ENCODE measurements at regions not wholly inside any gene's neighbourhood (a gene's known extent, or its start where the extent isn't known, plus 50 kb on each side); places are given as distances from the start of the nearest gene placed in this dataset.
"Not testable (repeated sequence)": the region's sequence is repeated elsewhere in the genome, so short reads cannot be mapped to it uniquely, and the experiment has no call there.

DNA sequence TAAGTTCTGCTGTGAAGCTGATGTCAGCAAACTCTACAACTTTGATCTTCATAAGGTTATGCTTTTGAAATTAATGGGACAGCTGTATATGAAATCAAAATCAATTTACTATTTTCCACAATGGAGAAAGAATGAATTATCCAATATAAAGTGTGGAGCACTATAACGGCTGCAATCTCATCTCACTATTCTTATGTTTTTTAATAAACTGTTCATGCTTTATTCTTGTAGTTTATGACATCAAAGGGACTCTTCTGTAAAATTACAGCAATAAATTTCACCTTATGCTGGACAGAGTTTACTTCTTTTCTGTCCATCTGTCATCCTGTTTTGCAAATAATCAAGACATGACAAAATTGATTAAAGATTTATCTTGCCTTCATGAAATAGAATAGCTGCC, 192.5 kb downstream of the TECRL start:
- no peak for DNase-seq (ENCODE audit: low read depth in 1 of 2, low spot score in 1 of 2)

DNA sequence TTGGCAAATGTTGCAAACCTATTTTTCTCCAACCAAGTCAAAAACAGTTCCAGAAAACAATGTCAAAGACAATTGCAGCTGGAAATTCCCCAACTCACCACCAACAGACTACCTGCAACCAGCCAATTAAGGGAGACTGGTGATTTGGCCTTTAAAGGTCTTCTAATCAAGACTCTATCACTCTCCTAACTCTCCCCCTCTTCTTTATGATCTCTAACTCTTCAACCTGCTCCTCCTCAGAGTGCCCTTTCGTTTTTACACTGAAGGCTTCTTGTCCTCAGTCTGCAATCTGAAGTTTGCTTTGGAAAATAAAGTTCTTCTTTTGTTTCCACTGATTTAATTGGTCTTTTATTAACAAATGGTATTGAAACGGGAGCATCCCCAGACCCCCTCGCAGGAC, 203.9 kb downstream of the TECRL start:
- DNase-seq (ENCODE audit: low read depth in 1 of 2, low spot score in 1 of 2): no peak

DNA sequence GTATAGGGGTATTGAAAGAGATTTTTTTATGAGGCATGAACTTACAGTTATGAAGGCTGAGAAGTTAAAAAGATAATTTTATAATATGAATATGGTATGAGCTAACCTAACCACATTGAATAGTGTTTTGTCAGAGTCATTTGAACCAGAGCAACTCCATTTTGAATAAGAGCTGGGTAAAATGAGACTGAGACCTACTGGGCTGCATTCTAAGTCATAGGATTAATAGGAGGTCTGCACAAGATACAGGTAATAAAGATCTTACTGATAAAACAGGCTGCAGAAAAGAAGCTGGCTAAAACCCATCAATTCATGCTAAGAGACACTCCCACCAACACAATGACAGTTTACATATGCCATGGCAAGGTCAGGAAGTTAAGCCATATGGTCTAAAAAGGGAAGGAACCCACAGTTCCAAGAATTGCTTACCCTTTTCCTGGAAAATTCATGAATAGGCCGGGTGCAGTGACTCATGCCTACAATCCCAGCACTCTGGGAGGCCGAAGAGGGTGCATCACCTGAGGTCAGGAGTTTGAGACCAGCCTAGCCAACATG, 209.2 kb downstream of the TECRL start:
- DNase-seq (ENCODE audit: low read depth in 1 of 2, low spot score in 1 of 2): no peak

- DNase-seq (ENCODE audit: low read depth in 1 of 2, low spot score in 1 of 2): no peak
These were observed 213.7 kb downstream of the TECRL start for GRCh38 chr4:64195582-64195981.

- no peak for DNase-seq (ENCODE audit: low read depth in 1 of 2, low spot score in 1 of 2)
These were observed 216.4 kb downstream of the TECRL start for GRCh38 chr4:64192731-64193412.

- no peak for DNase-seq (ENCODE audit: low read depth in 1 of 2, low spot score in 1 of 2)
These were observed 234.9 kb downstream of the TECRL start for GRCh38 chr4:64174247-64174882.

DNA sequence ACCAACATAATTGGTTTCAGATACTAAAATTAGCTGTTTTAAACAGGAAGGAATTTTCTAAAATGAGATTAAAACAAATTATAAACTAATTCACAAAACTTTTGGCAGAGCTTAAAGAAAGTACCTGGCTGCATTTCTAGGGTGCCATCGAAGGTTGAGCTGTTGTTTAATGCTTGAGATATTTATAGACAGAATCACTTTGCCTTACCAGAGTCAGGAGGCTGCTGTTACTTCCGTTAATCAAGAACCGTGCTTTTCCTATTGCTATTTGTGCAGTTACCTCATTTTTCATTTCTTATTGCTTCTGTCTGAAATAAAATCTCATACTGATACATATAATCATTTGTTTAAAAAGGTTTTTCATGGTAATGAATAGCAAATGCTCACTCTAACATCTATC, 242.9 kb downstream of the TECRL start:
- no peak for DNase-seq (ENCODE audit: low read depth in 1 of 2, low spot score in 1 of 2)

DNA sequence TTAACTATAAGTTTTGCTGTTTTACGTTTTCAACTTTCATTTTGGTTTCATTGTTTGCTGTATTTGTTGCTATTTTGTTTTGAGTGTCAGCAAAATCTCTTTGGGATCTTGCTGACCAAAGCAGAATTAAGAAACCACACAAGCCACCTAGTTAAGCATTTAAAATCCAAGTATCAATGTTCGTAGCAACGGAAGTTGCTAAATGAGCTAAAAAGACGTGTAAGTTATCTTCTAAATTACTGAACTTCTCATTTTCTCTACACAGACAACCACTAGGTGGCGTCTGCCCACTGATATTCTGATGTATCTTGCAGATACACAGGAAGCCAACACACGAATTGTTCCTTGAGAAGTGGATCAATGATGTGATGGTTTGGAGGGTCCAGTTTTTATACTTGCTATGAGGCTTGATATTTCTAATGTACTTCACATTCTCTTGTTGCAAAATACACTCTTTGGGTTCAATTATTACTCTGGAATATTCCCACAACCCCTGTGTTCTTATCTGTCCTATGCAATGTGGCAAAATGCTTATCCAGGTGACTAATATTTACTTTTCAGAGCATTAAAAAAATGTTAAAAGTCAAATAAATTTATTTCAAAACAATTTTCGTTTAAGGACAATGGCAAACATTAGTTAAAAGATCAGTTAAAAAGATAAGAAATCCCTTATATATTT, 250.5 kb downstream of the TECRL start:
- peak in 1 of 2 donors; percentile 27 for DNase-seq (ENCODE audit: low read depth in 1 of 2, low spot score in 1 of 2)

- no peak for DNase-seq (ENCODE audit: low read depth in 1 of 2, low spot score in 1 of 2)
These were observed 251.9 kb downstream of the TECRL start for GRCh38 chr4:64157397-64157796.

- DNase-seq (ENCODE audit: low read depth in 1 of 2, low spot score in 1 of 2): no peak
These were observed 253.0 kb downstream of the TECRL start for GRCh38 chr4:64156253-64156652.

GRCh38 chr4:64146030-64146429, 263.2 kb downstream of the TECRL start:
- no peak for DNase-seq (ENCODE audit: low read depth in 1 of 2, low spot score in 1 of 2)

GRCh38 chr4:64144994-64145393, 264.3 kb downstream of the TECRL start:
- no peak for DNase-seq (ENCODE audit: low read depth in 1 of 2, low spot score in 1 of 2)

- DNase-seq (ENCODE audit: low read depth in 1 of 2, low spot score in 1 of 2): no peak
These were observed 278.3 kb downstream of the TECRL start for GRCh38 chr4:64130907-64131306.

GRCh38 chr4:64125354-64125753, 283.9 kb downstream of the TECRL start:
- DNase-seq (ENCODE audit: low read depth in 1 of 2, low spot score in 1 of 2): no peak

GRCh38 chr4:64121803-64122202, 287.4 kb downstream of the TECRL start:
- no peak for DNase-seq (ENCODE audit: low read depth in 1 of 2, low spot score in 1 of 2)

DNA sequence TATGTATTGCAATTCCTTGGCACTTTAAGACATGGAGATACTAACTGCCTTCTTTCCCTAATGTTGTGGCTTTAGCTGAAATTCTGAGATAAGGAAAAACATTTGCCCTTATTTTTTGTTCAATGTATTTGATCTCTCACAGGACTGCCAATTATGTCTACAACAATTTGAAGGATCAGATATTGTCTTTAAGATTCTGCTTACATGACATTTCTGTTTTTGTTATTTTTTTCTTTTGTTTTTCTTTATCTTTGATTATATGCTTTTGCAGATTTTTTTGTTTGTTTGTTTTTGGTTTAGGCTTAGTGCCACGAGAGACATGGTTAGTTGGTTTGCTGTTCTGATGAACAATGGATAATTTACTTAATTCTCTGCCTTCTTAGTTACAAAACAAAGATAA, 303.3 kb downstream of the TECRL start:
- no peak for DNase-seq (ENCODE audit: low read depth in 1 of 2, low spot score in 1 of 2)

- DNase-seq (ENCODE audit: low read depth in 1 of 2, low spot score in 1 of 2): no peak
These were observed 313.9 kb downstream of the TECRL start for GRCh38 chr4:64095398-64095797.

DNA sequence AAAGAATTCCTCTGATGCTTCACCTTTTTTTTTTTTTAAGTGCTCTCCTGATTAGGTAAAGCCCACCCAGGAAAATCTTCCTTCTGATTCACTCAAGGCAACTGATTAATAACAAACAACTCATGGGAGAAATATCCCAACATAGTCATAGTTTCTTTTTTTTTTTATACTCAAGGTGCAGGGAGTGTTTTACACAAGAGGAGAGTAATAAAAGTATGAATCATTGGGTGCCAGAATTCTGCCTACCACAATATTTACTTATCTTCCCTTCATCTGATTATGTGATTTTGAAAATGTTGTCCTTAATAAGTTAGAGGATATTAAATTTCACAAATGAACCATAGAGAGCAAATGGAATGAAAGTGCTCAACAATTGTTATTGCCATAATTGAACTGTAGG, 329.9 kb downstream of the TECRL start:
- DNase-seq (ENCODE audit: low read depth in 1 of 2, low spot score in 1 of 2): no peak

- DNase-seq (ENCODE audit: low read depth in 1 of 2, low spot score in 1 of 2): no peak
These were observed 341.2 kb downstream of the TECRL start for GRCh38 chr4:64068096-64068495.

DNA sequence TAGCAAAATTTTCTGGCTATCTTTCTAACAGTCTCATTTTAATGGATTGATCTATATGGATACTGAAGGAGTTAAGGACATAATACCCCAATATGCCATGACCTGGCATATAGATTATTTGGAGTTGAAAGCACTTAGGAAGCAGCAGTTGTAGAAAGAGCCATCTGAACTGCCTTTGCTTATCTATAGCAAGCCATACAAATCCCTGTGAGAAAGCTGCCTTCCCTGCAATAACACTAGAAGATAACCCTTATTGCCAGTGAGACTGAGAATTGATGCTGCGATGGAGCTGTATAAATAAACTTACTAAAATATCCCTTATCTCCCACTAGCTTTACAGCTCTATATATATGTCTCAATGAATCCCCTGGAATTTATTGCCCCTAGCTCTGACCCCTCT, 346.3 kb downstream of the TECRL start:
- no peak for DNase-seq (ENCODE audit: low read depth in 1 of 2, low spot score in 1 of 2)

DNA sequence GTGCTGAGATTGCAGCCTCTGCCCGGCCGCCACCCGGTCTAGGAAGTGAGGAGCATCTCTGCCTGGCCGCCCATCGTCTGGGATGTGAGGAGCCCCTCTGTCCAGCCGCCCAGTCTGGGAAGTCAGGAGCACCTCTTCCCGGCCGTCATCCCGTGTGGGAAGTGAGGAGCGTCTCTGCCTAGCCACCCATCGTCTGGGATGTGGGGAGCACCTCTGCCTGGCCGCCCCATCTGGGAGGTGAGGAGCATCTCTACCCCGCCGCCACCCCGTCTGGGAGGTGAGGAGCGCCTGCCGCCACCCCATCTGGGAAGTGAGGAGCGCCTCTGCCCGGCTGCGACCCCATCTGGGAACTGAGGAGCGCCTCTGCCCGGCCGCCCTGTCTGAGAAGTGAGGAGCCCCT, 372.2 kb downstream of the TECRL start:
- DNase-seq (ENCODE audit: low read depth in 1 of 2, low spot score in 1 of 2): not testable (repeated sequence)

- no peak for DNase-seq (ENCODE audit: low read depth in 1 of 2, low spot score in 1 of 2)
These were observed 386.7 kb downstream of the TECRL start for GRCh38 chr4:64022560-64022959.

All from activated CD4-positive, alpha-beta T cell treated with anti-CD3 and anti-CD28 coated beads, Interleukin-2, amount 50 U/mL, for 24 hours (primary cell).